Endothelial cell (in vitro differentiated cells): ENCODE measurements at regions not wholly inside any gene's neighbourhood (a gene's known extent, or its start where the extent isn't known, plus 50 kb on each side); places are given as distances from the start of the nearest gene placed in this dataset.

Experiments
- DNase-seq: peaks from one replicate; pipeline ENCODE4 v3.0.0; 2021; ENCODE audit warnings: low spot score
- H3K27ac Mint-ChIP-seq: one replicate; pipeline ENCODE4 v1.8.0; 2021; ENCODE audit warnings: mixed read lengths, inconsistent platforms; ENCODE audit not compliant: unreplicated experiment
- H3K27me3 Mint-ChIP-seq: one replicate; pipeline ENCODE4 v1.8.0; 2021; ENCODE audit warnings: mild to moderate bottlenecking, moderate library complexity, mixed read lengths, inconsistent platforms; ENCODE audit not compliant: unreplicated experiment
- H3K36me3 Mint-ChIP-seq: one replicate; pipeline ENCODE4 v1.8.0; 2021; ENCODE audit warnings: mild to moderate bottlenecking, low read depth, mixed read lengths, inconsistent platforms; ENCODE audit not compliant: unreplicated experiment
- H3K4me1 Mint-ChIP-seq: one replicate; pipeline ENCODE4 v1.8.0; 2021; ENCODE audit warnings: mild to moderate bottlenecking, mixed read lengths, inconsistent platforms; ENCODE audit not compliant: unreplicated experiment
- H3K4me3 Mint-ChIP-seq: one replicate; pipeline ENCODE4 v1.8.0; 2021; ENCODE audit warnings: mild to moderate bottlenecking, mixed read lengths, inconsistent platforms; ENCODE audit not compliant: unreplicated experiment
- H3K9me3 Mint-ChIP-seq: one replicate; pipeline ENCODE4 v1.8.0; 2021; ENCODE audit warnings: mixed read lengths, inconsistent platforms; ENCODE audit not compliant: unreplicated experiment
- TF ChIP-seq, protein P1 (sequence below): fragments of 200-600 bp; sonication (generic); IDR thresholded peaks from one replicate; pipeline ENCODE4 v1.5.0; 2021; ENCODE audit warnings: antibody characterized with exemption; ENCODE audit not compliant: unreplicated experiment

DNA sequence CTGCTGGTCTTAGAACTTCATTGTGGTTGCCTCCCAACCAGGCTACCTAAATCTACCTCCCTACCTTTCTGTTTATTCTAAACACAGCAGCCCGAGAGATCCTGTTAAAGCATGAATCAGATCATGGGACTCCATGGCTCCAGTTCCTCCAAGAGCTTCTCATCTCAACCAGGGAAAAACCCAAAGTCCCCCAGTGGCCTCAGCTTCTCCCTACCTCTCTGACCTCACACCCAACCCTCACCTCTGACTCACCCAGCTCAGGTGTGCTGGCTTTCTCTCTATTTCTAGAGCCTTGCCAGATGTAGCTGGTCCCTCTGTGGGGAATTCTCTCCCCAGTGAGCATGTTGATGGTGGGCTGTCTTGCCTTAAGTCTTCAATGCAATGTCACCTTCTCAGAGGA, 93.8 kb upstream of the COPS8 start:
- Mint-ChIP-seq H3K9me3 (no peaks in the 10 kb centered on the region), H3K27ac (no peak overlapping the region), H3K4me1 (peaks cover 13% of the 10 kb centered on the region), H3K27me3 (peaks cover 4% of the 10 kb centered on the region), H3K36me3 (no peaks in the 10 kb centered on the region), H3K4me3 (no peak overlapping the region)
- DNase-seq: no peak
- TF ChIP-seq, protein P1, sequence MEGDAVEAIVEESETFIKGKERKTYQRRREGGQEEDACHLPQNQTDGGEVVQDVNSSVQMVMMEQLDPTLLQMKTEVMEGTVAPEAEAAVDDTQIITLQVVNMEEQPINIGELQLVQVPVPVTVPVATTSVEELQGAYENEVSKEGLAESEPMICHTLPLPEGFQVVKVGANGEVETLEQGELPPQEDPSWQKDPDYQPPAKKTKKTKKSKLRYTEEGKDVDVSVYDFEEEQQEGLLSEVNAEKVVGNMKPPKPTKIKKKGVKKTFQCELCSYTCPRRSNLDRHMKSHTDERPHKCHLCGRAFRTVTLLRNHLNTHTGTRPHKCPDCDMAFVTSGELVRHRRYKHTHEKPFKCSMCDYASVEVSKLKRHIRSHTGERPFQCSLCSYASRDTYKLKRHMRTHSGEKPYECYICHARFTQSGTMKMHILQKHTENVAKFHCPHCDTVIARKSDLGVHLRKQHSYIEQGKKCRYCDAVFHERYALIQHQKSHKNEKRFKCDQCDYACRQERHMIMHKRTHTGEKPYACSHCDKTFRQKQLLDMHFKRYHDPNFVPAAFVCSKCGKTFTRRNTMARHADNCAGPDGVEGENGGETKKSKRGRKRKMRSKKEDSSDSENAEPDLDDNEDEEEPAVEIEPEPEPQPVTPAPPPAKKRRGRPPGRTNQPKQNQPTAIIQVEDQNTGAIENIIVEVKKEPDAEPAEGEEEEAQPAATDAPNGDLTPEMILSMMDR: no peak

DNA sequence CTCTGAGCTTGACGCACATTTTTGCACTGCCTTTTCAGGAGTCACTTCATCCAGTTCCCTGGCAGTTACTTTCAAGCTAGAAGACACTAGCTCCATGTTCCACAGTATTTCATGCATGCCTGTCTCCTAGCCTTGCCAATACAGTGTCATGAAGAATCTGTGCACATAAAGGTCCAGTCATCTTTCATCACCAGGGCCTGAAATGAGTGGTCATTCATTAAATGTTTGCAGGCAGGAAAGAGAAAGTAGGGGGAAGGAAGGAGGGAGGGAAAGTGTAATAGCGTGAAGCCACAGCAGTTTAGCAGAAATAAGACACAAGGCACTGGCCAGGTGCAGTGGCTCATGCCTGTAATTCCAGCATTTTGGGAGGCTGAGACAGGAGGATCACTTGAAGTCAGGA, 92.4 kb upstream of the COPS8 start:
- no peak for DNase-seq
- H3K4me1 Mint-ChIP-seq: peaks cover 18% of the 10 kb centered on the region
- TF ChIP-seq, protein P1: no peak
- H3K27me3 Mint-ChIP-seq: peaks cover 4% of the 10 kb centered on the region
- no peaks in the 10 kb centered on the region for H3K36me3 Mint-ChIP-seq
- H3K4me3 Mint-ChIP-seq: no peak overlapping the region
- no peak overlapping the region for H3K27ac Mint-ChIP-seq
- H3K9me3 Mint-ChIP-seq: no peaks in the 10 kb centered on the region

GRCh38 chr2:236994361-236994760, 91.3 kb upstream of the COPS8 start:
- no peak for DNase-seq
- peaks cover 20% of the 10 kb centered on the region for H3K4me1 Mint-ChIP-seq
- H3K4me3 Mint-ChIP-seq: no peak overlapping the region
- TF ChIP-seq, protein P1: no peak
- H3K27ac Mint-ChIP-seq: no peak overlapping the region
- H3K9me3 Mint-ChIP-seq: no peaks in the 10 kb centered on the region
- H3K36me3 Mint-ChIP-seq: no peaks in the 10 kb centered on the region
- H3K27me3 Mint-ChIP-seq: peaks cover 3% of the 10 kb centered on the region

- Mint-ChIP-seq H3K4me1 (peaks cover 20% of the 10 kb centered on the region), H3K27me3 (no peaks in the 10 kb centered on the region), H3K9me3 (no peaks in the 10 kb centered on the region), H3K27ac (no peak overlapping the region), H3K36me3 (no peaks in the 10 kb centered on the region), H3K4me3 (no peak overlapping the region)
- TF ChIP-seq, protein P1: no peak
- DNase-seq: no peak
Observed at GRCh38 chr2:236997069-236997715, 88.5 kb upstream of the COPS8 start.

DNA sequence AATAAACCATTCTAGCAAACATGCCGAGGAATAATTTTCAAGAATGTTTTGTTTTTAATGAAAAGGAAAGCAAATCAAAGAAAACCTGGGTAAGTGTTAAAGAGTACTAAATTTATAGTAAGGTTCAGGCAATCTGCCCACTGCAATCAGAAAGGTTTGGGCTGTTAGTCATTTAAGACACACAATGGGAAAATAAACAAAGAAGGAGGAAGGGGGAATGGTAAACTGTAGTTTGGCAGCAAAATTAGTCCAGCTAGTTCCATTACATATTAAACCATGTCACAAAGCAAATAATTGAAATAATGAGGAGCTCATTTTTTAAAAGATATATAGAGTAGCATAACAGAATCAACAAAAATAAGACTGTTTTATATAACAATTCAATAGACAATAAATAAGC, 87.5 kb upstream of the COPS8 start:
- H3K27me3 Mint-ChIP-seq: no peaks in the 10 kb centered on the region
- TF ChIP-seq, protein P1: no peak
- no peaks in the 10 kb centered on the region for H3K36me3 Mint-ChIP-seq
- H3K4me3 Mint-ChIP-seq: no peak overlapping the region
- H3K27ac Mint-ChIP-seq: no peak overlapping the region
- H3K9me3 Mint-ChIP-seq: no peaks in the 10 kb centered on the region
- peaks cover 20% of the 10 kb centered on the region for H3K4me1 Mint-ChIP-seq
- no peak for DNase-seq
